ENCODE measurements at regions not wholly inside any gene's neighbourhood (a gene's known extent, or its start where the extent isn't known, plus 50 kb on each side); places are given as distances from the start of the nearest gene placed in this dataset.

GRCh38 chr14:71524320-71524982 is 407.8 kb upstream of the RGS6 start:
- H3F3A ChIP-seq (ENCODE audit: insufficient read depth) = no peaks in the 10 kb centered on the region
- no peak overlapping the region for H3K9ac ChIP-seq (ENCODE audit: low read length)
- H2AFZ ChIP-seq (ENCODE audit: low read depth, low read length, severe bottlenecking) = no peak overlapping the region
- no peaks in the 10 kb centered on the region for H3K27me3 ChIP-seq (ENCODE audit: low read length)
- no peaks in the 10 kb centered on the region for H3K9me2 ChIP-seq (replicated peaks; ENCODE audit: insufficient read depth, low read length)
- no peaks in the 10 kb centered on the region for H3K9me3 ChIP-seq (ENCODE audit: insufficient read depth, low read length)
- TF ChIP-seq EZH2phosphoT487 (conservative IDR thresholded peaks at IDR 0.05; ENCODE audit: low read length) (no peak), CTCF (IDR thresholded peaks at IDR 0.05; ENCODE audit: insufficient read depth, low read length, poor library complexity, severe bottlenecking) (no peak)
- no peak overlapping the region for H3K27ac ChIP-seq (ENCODE audit: low read depth, low read length)
- H3K4me2 ChIP-seq (ENCODE audit: low read depth, low read length, poor library complexity, severe bottlenecking) = no peak overlapping the region
- H3K79me2 ChIP-seq (ENCODE audit: insufficient read depth, low read length) = no peaks in the 10 kb centered on the region
- no peaks in the 10 kb centered on the region for H3K36me3 ChIP-seq (ENCODE audit: low read length)
- H3K4me3 ChIP-seq (ENCODE audit: insufficient read depth, low read length, poor library complexity, severe bottlenecking) = no peak overlapping the region
- H4K20me1 ChIP-seq (ENCODE audit: low read depth, low read length) = no peaks in the 10 kb centered on the region

- H3K4me2 ChIP-seq (ENCODE audit: low read depth, low read length, poor library complexity, severe bottlenecking) = no peak overlapping the region
- no peaks in the 10 kb centered on the region for H3F3A ChIP-seq (ENCODE audit: insufficient read depth)
- no peaks in the 10 kb centered on the region for H3K79me2 ChIP-seq (ENCODE audit: insufficient read depth, low read length)
- no peaks in the 10 kb centered on the region for H3K27me3 ChIP-seq (ENCODE audit: low read length)
- H3K36me3 ChIP-seq (ENCODE audit: low read length) = no peaks in the 10 kb centered on the region
- no peak for TF ChIP-seq CTCF (IDR thresholded peaks at IDR 0.05; ENCODE audit: insufficient read depth, low read length, poor library complexity, severe bottlenecking)
- no peak for TF ChIP-seq EZH2phosphoT487 (conservative IDR thresholded peaks at IDR 0.05; ENCODE audit: low read length)
- H3K4me3 ChIP-seq (ENCODE audit: insufficient read depth, low read length, poor library complexity, severe bottlenecking) = no peak overlapping the region
- no peak overlapping the region for H3K9ac ChIP-seq (ENCODE audit: low read length)
- no peaks in the 10 kb centered on the region for H4K20me1 ChIP-seq (ENCODE audit: low read depth, low read length)
- no peak overlapping the region for H2AFZ ChIP-seq (ENCODE audit: low read depth, low read length, severe bottlenecking)
- no peaks in the 10 kb centered on the region for H3K9me2 ChIP-seq (replicated peaks; ENCODE audit: insufficient read depth, low read length)
- no peaks in the 10 kb centered on the region for H3K9me3 ChIP-seq (ENCODE audit: insufficient read depth, low read length)
- no peak overlapping the region for H3K27ac ChIP-seq (ENCODE audit: low read depth, low read length)
Measured at GRCh38 chr14:71525663-71526221, 406.5 kb upstream of the RGS6 start.

- no peak overlapping the region for H3K27ac ChIP-seq (ENCODE audit: low read depth, low read length)
- no peak for TF ChIP-seq EZH2phosphoT487 (conservative IDR thresholded peaks at IDR 0.05; ENCODE audit: low read length)
- no peak for TF ChIP-seq CTCF (IDR thresholded peaks at IDR 0.05; ENCODE audit: insufficient read depth, low read length, poor library complexity, severe bottlenecking)
- H3F3A ChIP-seq (ENCODE audit: insufficient read depth) = no peaks in the 10 kb centered on the region
- H3K4me3 ChIP-seq (ENCODE audit: insufficient read depth, low read length, poor library complexity, severe bottlenecking) = no peak overlapping the region
- H3K36me3 ChIP-seq (ENCODE audit: low read length) = no peaks in the 10 kb centered on the region
- H4K20me1 ChIP-seq (ENCODE audit: low read depth, low read length) = no peaks in the 10 kb centered on the region
- H2AFZ ChIP-seq (ENCODE audit: low read depth, low read length, severe bottlenecking) = no peak overlapping the region
- H3K79me2 ChIP-seq (ENCODE audit: insufficient read depth, low read length) = no peaks in the 10 kb centered on the region
- no peaks in the 10 kb centered on the region for H3K27me3 ChIP-seq (ENCODE audit: low read length)
- H3K9ac ChIP-seq (ENCODE audit: low read length) = no peak overlapping the region
- no peaks in the 10 kb centered on the region for H3K9me2 ChIP-seq (replicated peaks; ENCODE audit: insufficient read depth, low read length)
- no peak overlapping the region for H3K4me2 ChIP-seq (ENCODE audit: low read depth, low read length, poor library complexity, severe bottlenecking)
- H3K9me3 ChIP-seq (ENCODE audit: insufficient read depth, low read length) = no peaks in the 10 kb centered on the region
Measured at GRCh38 chr14:71526388-71526787, 405.8 kb upstream of the RGS6 start.

All from SU-DHL-6 (cell line).